ENCODE measurements at regions not wholly inside any gene's neighbourhood (a gene's known extent, or its start where the extent isn't known, plus 50 kb on each side); places are given as distances from the start of the nearest gene placed in this dataset.
A peak's percentile ranks its signal among the peaks of the same experiment; 100 is the strongest.

GRCh38 chr1:82597141-82597540 lies 796.4 kb downstream of the ADGRL2 start:
- H3K4me3 ChIP-seq (ENCODE audit: low read depth, low read length) = no peak overlapping the region
- TF ChIP-seq CTCF (IDR thresholded peaks at IDR 0.05; ENCODE audit: low read depth, low read length) = no peak
- TF ChIP-seq MYC (IDR thresholded peaks at IDR 0.05; ENCODE audit: low read depth, low read length) = no peak
- TF ChIP-seq, protein P1, sequence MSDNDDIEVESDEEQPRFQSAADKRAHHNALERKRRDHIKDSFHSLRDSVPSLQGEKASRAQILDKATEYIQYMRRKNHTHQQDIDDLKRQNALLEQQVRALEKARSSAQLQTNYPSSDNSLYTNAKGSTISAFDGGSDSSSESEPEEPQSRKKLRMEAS (IDR thresholded peaks at IDR 0.05; ENCODE audit: low read depth, low read length) = no peak
- no peak for TF ChIP-seq POLR2A (IDR thresholded peaks at IDR 0.05; ENCODE audit: extremely low read depth, insufficient read length)
- DNase-seq (ENCODE audit: low read depth) = no peak

GRCh38 chr1:82593561-82593960 lies 792.8 kb downstream of the ADGRL2 start:
- DNase-seq (ENCODE audit: low read depth) = no peak
- no peak overlapping the region for H3K4me3 ChIP-seq (ENCODE audit: low read depth, low read length)
- TF ChIP-seq CTCF (IDR thresholded peaks at IDR 0.05; ENCODE audit: low read depth, low read length) (no peak), POLR2A (IDR thresholded peaks at IDR 0.05; ENCODE audit: extremely low read depth, insufficient read length) (no peak), MYC (IDR thresholded peaks at IDR 0.05; ENCODE audit: low read depth, low read length) (no peak)
- TF ChIP-seq, protein P1 (IDR thresholded peaks at IDR 0.05; ENCODE audit: low read depth, low read length) = no peak

- TF ChIP-seq POLR2A (IDR thresholded peaks at IDR 0.05; ENCODE audit: extremely low read depth, insufficient read length) (no peak), CTCF (IDR thresholded peaks at IDR 0.05; ENCODE audit: low read depth, low read length) (no peak), MYC (IDR thresholded peaks at IDR 0.05; ENCODE audit: low read depth, low read length) (no peak)
- TF ChIP-seq, protein P1 (IDR thresholded peaks at IDR 0.05; ENCODE audit: low read depth, low read length) = no peak
- no peak for DNase-seq (ENCODE audit: low read depth)
Measured at GRCh38 chr1:82589588-82589987, 788.9 kb downstream of the ADGRL2 start.

GRCh38 chr1:82587371-82587770 lies 786.6 kb downstream of the ADGRL2 start:
- no peak overlapping the region for H3K4me3 ChIP-seq (ENCODE audit: low read depth, low read length)
- DNase-seq (ENCODE audit: low read depth) = no peak
- TF ChIP-seq MYC (IDR thresholded peaks at IDR 0.05; ENCODE audit: low read depth, low read length) = no peak
- no peak for TF ChIP-seq POLR2A (IDR thresholded peaks at IDR 0.05; ENCODE audit: extremely low read depth, insufficient read length)

More at GRCh38 chr1:82589588-82589987, 788.9 kb downstream of the ADGRL2 start:
- no peak overlapping the region for H3K4me3 ChIP-seq (ENCODE audit: low read depth, low read length)

GRCh38 chr1:82586473-82586872 lies 785.7 kb downstream of the ADGRL2 start:
- no peak for TF ChIP-seq MYC (IDR thresholded peaks at IDR 0.05; ENCODE audit: low read depth, low read length)
- TF ChIP-seq, protein P1 (IDR thresholded peaks at IDR 0.05; ENCODE audit: low read depth, low read length) = no peak
- no peak for TF ChIP-seq POLR2A (IDR thresholded peaks at IDR 0.05; ENCODE audit: extremely low read depth, insufficient read length)
- TF ChIP-seq CTCF (IDR thresholded peaks at IDR 0.05; ENCODE audit: low read depth, low read length) = no peak
- DNase-seq (ENCODE audit: low read depth) = peak; percentile 1

GRCh38 chr1:82582347-82582746 lies 781.6 kb downstream of the ADGRL2 start:
- TF ChIP-seq CTCF (IDR thresholded peaks at IDR 0.05; ENCODE audit: low read depth, low read length) (no peak), MYC (IDR thresholded peaks at IDR 0.05; ENCODE audit: low read depth, low read length) (no peak), POLR2A (IDR thresholded peaks at IDR 0.05; ENCODE audit: extremely low read depth, insufficient read length) (no peak)
- TF ChIP-seq, protein P1 (IDR thresholded peaks at IDR 0.05; ENCODE audit: low read depth, low read length) = no peak
- DNase-seq (ENCODE audit: low read depth) = no peak
- no peak overlapping the region for H3K4me3 ChIP-seq (ENCODE audit: low read depth, low read length)

More at GRCh38 chr1:82586473-82586872, 785.7 kb downstream of the ADGRL2 start:
- no peak overlapping the region for H3K4me3 ChIP-seq (ENCODE audit: low read depth, low read length)

Measured in NB4 (cell line).